ENCODE measurements at regions not wholly inside any gene's neighbourhood (a gene's known extent, or its start where the extent isn't known, plus 50 kb on each side); places are given as distances from the start of the nearest gene placed in this dataset.

DNA sequence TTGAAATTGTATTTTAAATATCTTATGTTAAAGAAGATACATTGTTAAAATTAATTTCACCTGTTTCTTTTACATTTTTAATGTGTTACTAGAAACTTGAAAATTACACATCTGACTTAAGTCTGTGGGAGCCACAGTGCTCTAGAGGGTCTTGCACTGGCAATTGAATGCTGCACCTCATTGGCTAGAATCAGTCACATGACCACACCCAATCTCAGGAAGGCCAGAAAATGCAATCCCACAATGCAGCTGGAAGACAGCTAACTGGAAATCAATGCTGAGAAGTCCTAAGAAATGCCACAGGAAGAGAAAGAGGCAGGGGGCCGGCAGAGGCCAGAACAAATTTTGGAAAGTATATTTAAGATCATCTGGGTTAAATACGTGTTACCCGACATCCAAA is 189.2 kb upstream of the POU3F3 start:
- no peak for TF ChIP-seq EZH2 (IDR thresholded peaks at IDR 0.05; ENCODE audit: borderline replicate concordance)
- no peak for TF ChIP-seq CTCF (IDR thresholded peaks at IDR 0.05; ENCODE audit: poor library complexity)
- no peak for TF ChIP-seq EZH2phosphoT487 (IDR thresholded peaks at IDR 0.05; ENCODE audit: low read depth, severe bottlenecking, unreplicated experiment)
